ENCODE measurements at regions not wholly inside any gene's neighbourhood (a gene's known extent, or its start where the extent isn't known, plus 50 kb on each side); places are given as distances from the start of the nearest gene placed in this dataset.
"Not testable (repeated sequence)": the region's sequence is repeated elsewhere in the genome, so short reads cannot be mapped to it uniquely, and the experiment has no call there.

DNA sequence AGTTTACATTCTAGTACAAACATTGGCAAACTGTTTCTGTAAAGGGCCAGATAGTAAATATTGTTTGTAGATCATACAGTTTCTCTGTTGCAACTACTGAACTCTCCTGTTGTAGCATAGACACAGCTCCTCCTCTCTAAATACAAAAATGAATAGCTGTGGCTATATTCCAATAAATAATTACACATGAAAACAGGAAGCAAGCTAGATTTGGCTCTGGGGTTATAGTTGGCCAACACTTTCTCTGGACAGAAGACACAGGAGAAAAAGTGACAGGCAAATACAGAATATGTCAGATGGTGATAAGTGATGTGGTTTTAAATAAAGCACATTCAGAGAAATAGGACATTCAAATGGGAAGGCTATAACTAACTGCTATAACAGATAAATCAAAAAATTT is 957.0 kb downstream of the LTN1 start:
- TF ChIP-seq, protein P1, sequence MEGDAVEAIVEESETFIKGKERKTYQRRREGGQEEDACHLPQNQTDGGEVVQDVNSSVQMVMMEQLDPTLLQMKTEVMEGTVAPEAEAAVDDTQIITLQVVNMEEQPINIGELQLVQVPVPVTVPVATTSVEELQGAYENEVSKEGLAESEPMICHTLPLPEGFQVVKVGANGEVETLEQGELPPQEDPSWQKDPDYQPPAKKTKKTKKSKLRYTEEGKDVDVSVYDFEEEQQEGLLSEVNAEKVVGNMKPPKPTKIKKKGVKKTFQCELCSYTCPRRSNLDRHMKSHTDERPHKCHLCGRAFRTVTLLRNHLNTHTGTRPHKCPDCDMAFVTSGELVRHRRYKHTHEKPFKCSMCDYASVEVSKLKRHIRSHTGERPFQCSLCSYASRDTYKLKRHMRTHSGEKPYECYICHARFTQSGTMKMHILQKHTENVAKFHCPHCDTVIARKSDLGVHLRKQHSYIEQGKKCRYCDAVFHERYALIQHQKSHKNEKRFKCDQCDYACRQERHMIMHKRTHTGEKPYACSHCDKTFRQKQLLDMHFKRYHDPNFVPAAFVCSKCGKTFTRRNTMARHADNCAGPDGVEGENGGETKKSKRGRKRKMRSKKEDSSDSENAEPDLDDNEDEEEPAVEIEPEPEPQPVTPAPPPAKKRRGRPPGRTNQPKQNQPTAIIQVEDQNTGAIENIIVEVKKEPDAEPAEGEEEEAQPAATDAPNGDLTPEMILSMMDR (IDR thresholded peaks at IDR 0.05), result not testable (repeated sequence)
- TF ChIP-seq EZH2 (IDR thresholded peaks at IDR 0.05; ENCODE audit: borderline replicate concordance, insufficient read depth, low read depth, low read length, poor library complexity, severe bottlenecking), result not testable (repeated sequence)
